Loucy (cell line): ENCODE measurements at regions not wholly inside any gene's neighbourhood (a gene's known extent, or its start where the extent isn't known, plus 50 kb on each side); places are given as distances from the start of the nearest gene placed in this dataset.

ENCODE experiments used
- H2AFZ ChIP-seq: fragments of 200-600 bp; sonication (generic); 2 replicates; pipeline ENCODE4 v1.6.0; 2016; ENCODE audit warnings: antibody characterized with exemption, mild to moderate bottlenecking, low read length, moderate library complexity
- H3F3A ChIP-seq: fragments of 200-600 bp; 2 replicates; pipeline ENCODE4 v1.6.0; 2016; ENCODE audit warnings: antibody characterized with exemption, low read depth, mild to moderate bottlenecking
- H3K27me3 ChIP-seq: fragments of 200-600 bp; sonication (generic); 2 replicates; pipeline ENCODE4 v1.6.1; 2014; ENCODE audit warnings: low read length, mild to moderate bottlenecking; ENCODE audit not compliant: insufficient read depth, poor library complexity, severe bottlenecking
- H3K36me3 ChIP-seq: fragments of 200-600 bp; sonication (generic); 2 replicates; pipeline ENCODE4 v1.6.1; 2016; ENCODE audit warnings: low read length; ENCODE audit not compliant: insufficient read depth
- H3K4me1 ChIP-seq: fragments of 200-600 bp; sonication (generic); 2 replicates; pipeline ENCODE4 v1.5.1; 2014; ENCODE audit warnings: low read length, mild to moderate bottlenecking; ENCODE audit not compliant: insufficient read depth, poor library complexity, severe bottlenecking
- H3K4me2 ChIP-seq: fragments of 200-600 bp; sonication (generic); 2 replicates; pipeline ENCODE4 v1.6.0; 2014; ENCODE audit warnings: antibody characterized with exemption, low read length, low read depth, mild to moderate bottlenecking; ENCODE audit not compliant: poor library complexity, severe bottlenecking
- H3K4me3 ChIP-seq: fragments of 200-600 bp; sonication (generic); 2 replicates; pipeline ENCODE4 v1.5.1; 2014; ENCODE audit warnings: low read length, mild to moderate bottlenecking, mixed read lengths; ENCODE audit not compliant: poor library complexity, severe bottlenecking
- H3K79me2 ChIP-seq: fragments of 200-600 bp; sonication (generic); 2 replicates; pipeline ENCODE4 v1.6.1; 2014; ENCODE audit warnings: low read length; ENCODE audit not compliant: insufficient read depth
- H3K9ac ChIP-seq: fragments of 200-600 bp; sonication (generic); 2 replicates; pipeline ENCODE4 v1.6.0; 2014; ENCODE audit warnings: mild to moderate bottlenecking, low read depth, low read length, moderate library complexity; ENCODE audit not compliant: poor library complexity, severe bottlenecking
- H3K9me2 ChIP-seq: fragments of 200-600 bp; sonication (generic); replicated peaks from 2 replicates; pipeline ENCODE4 v1.6.1; 2016; ENCODE audit warnings: low read depth, low read length, mixed read lengths
- H3K9me3 ChIP-seq: fragments of 200-600 bp; sonication (generic); 2 replicates; pipeline ENCODE4 v1.6.1; 2014; ENCODE audit warnings: mild to moderate bottlenecking, antibody characterized with exemption, low read length, low read depth; ENCODE audit not compliant: insufficient read depth
- H4K20me1 ChIP-seq: fragments of 200-600 bp; sonication (generic); 2 replicates; pipeline ENCODE4 v1.6.0; 2014; ENCODE audit warnings: antibody characterized with exemption, low read length, mild to moderate bottlenecking; ENCODE audit not compliant: insufficient read depth, poor library complexity, severe bottlenecking
- EZH2phosphoT487 ChIP-seq: fragments of 200-600 bp; IDR thresholded peaks from 2 replicates; pipeline ENCODE4 v1.6.1; 2018; ENCODE audit warnings: antibody characterized with exemption, mild to moderate bottlenecking, moderate library complexity, borderline replicate concordance
- TF ChIP-seq, protein P1 (sequence below): fragments of 200-600 bp; sonication (generic); conservative IDR thresholded peaks from 2 replicates; pipeline ENCODE4 v1.5.1; 2014; ENCODE audit warnings: mild to moderate bottlenecking, antibody characterized with exemption, low read length

DNA sequence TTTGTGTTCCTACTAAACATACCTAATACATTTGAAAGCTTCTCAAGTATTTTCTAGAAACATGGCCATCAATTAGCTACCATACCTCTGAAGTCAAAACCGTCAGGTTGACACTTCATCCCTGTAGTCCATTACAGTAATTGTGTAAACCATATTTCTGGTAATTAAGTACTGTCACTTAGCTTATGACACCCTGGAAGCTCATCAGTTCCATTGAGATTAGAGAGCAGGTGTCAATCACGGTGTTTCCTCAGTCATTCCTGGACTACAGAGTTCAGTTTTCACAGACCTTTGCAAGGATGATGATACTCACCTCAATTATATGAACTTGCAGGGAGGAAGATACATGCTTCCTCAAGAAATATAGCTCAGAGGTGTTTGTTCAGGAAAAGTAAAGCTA lies 552.0 kb downstream of the SI start:
- Histone ChIP-seq H4K20me1 (no peaks in the 10 kb centered on the region), H3K9ac (no peak overlapping the region), H3K9me2 (no peaks in the 10 kb centered on the region)

DNA sequence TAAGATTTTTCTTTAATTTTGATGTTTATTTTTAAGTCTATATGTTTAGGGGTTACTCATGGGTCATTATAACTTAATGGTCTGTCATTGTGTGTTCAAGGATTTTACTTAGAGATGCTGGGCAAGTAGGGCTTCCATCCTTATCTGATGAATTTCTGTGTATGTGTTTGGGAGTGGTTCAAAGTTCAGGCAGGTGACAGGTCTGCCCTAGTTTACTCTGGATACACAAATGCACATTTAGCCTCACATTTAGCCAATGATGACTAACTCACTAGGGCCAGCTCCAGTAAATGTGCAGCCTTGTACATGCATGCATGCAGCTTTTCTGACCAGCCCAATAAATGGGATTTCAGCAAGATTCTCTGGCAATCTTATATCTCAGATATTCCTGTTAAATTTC lies 554.1 kb downstream of the SI start:
- Histone ChIP-seq H3K27me3 (no peaks in the 10 kb centered on the region), H3K9me2 (no peaks in the 10 kb centered on the region), H3K9ac (no peak overlapping the region), H2AFZ (no peak overlapping the region), H3K79me2 (no peaks in the 10 kb centered on the region), H3K36me3 (no peaks in the 10 kb centered on the region), H4K20me1 (no peaks in the 10 kb centered on the region), H3F3A (no peaks in the 10 kb centered on the region), H3K4me1 (no peaks in the 10 kb centered on the region), H3K4me2 (no peak overlapping the region), H3K9me3 (no peaks in the 10 kb centered on the region; the same call in 1 of the 2 replicates), H3K4me3 (no peak overlapping the region)
- no peak for TF ChIP-seq EZH2phosphoT487
- TF ChIP-seq, protein P1, sequence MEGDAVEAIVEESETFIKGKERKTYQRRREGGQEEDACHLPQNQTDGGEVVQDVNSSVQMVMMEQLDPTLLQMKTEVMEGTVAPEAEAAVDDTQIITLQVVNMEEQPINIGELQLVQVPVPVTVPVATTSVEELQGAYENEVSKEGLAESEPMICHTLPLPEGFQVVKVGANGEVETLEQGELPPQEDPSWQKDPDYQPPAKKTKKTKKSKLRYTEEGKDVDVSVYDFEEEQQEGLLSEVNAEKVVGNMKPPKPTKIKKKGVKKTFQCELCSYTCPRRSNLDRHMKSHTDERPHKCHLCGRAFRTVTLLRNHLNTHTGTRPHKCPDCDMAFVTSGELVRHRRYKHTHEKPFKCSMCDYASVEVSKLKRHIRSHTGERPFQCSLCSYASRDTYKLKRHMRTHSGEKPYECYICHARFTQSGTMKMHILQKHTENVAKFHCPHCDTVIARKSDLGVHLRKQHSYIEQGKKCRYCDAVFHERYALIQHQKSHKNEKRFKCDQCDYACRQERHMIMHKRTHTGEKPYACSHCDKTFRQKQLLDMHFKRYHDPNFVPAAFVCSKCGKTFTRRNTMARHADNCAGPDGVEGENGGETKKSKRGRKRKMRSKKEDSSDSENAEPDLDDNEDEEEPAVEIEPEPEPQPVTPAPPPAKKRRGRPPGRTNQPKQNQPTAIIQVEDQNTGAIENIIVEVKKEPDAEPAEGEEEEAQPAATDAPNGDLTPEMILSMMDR = no peak

More for the DNA sequence above, 552.0 kb downstream of the SI start:
- Histone ChIP-seq H3K79me2 (no peaks in the 10 kb centered on the region), H3K4me3 (no peak overlapping the region), H2AFZ (no peak overlapping the region), H3K36me3 (no peaks in the 10 kb centered on the region), H3K4me1 (no peaks in the 10 kb centered on the region), H3K9me3 (no peaks in the 10 kb centered on the region; the same call in 1 of the 2 replicates), H3F3A (no peaks in the 10 kb centered on the region), H3K27me3 (no peaks in the 10 kb centered on the region), H3K4me2 (no peak overlapping the region)
- TF ChIP-seq EZH2phosphoT487 = no peak
- TF ChIP-seq, protein P1 = no peak

DNA sequence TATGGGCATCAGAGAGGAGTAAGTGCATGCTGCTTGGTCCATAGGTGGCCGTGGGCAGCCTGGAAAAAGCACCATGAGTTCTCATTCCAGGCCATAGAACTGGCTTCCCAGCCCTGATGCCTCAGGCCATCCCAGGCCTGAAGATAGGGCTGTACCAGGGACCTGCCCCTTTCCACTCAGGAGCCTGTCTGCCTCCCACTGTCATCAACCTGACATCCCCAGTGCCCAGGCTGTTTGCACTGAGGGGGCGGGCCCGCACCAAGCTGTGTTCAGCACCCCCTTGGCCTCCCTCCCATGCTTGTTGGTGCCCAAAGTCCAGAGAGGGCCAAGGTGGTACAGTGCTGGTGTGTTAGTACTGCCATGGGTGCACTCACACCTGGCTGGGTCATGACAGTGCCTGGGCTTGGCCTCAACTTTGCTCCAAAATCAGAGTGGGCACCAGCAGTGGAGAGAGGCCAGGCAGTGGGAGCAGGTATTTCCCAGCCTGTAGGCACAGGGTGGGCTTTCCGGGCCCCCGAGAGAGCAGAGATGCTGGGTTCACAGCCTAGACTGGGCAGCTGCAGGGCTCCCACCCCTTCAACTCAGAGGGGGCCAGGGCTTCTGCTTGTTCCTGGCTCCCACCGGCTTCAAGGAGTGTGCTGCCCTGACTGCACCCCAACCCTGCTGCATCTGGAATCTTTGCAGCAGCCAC lies 556.1 kb downstream of the SI start:
- Histone ChIP-seq H3K36me3 (no peaks in the 10 kb centered on the region), H3K9ac (no peak overlapping the region), H2AFZ (no peak overlapping the region), H4K20me1 (no peaks in the 10 kb centered on the region), H3K9me3 (no peaks in the 10 kb centered on the region; the same call in 1 of the 2 replicates), H3K4me2 (no peak overlapping the region), H3K4me1 (no peaks in the 10 kb centered on the region), H3K27me3 (no peaks in the 10 kb centered on the region), H3F3A (no peaks in the 10 kb centered on the region), H3K9me2 (no peaks in the 10 kb centered on the region), H3K79me2 (no peaks in the 10 kb centered on the region), H3K4me3 (no peak overlapping the region)
- TF ChIP-seq, protein P1 = no peak
- TF ChIP-seq EZH2phosphoT487 = no peak
